HL-60 (cell line): ENCODE measurements at regions not wholly inside any gene's neighbourhood (a gene's known extent, or its start where the extent isn't known, plus 50 kb on each side); places are given as distances from the start of the nearest gene placed in this dataset.
"Not testable (repeated sequence)": the region's sequence is repeated elsewhere in the genome, so short reads cannot be mapped to it uniquely, and the experiment has no call there.

ENCODE experiments used
- GABPA ChIP-seq: IDR thresholded peaks from 2 replicates; pipeline ENCODE4 v1.6.1; 2012; ENCODE audit warnings: low read depth
- POLR2AphosphoS5 ChIP-seq: IDR thresholded peaks from 2 replicates; pipeline ENCODE4 v1.6.1; 2012; ENCODE audit warnings: low read depth
- SPI1 ChIP-seq: IDR thresholded peaks from 2 replicates; pipeline ENCODE4 v1.6.1; 2012; ENCODE audit warnings: low read depth, mild to moderate bottlenecking, borderline replicate concordance
- TF ChIP-seq, protein P1 (sequence below): IDR thresholded peaks from 2 replicates; pipeline ENCODE4 v1.6.1; 2012; ENCODE audit warnings: low read depth; ENCODE audit not compliant: insufficient replicate concordance
- TF ChIP-seq, protein P2 (sequence below): IDR thresholded peaks from one replicate; pipeline ENCODE4 v1.5.1; 2011; ENCODE audit warnings: low read length, control low read depth, inconsistent platforms; ENCODE audit not compliant: insufficient read depth

DNA sequence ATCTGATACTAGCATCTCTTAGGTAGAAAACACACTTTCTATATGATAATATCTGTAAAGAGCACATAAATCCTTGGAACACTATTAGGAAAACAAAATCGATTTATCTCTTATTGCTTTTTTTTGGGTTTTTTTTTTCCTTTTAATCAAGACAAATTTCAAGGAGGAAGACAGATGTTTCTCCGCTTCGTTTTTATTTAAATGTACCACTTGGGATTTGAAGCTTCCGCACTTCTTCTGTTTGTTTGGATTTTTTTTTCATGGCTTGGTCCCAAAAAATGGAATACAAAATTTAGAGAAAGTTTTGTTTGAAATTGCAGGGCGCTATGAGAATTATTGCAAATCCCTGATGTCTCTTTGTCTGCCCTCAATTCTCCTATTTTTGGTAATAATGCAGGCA lies 51.7 kb upstream of the NBPF19 start:
- TF ChIP-seq, protein P1, sequence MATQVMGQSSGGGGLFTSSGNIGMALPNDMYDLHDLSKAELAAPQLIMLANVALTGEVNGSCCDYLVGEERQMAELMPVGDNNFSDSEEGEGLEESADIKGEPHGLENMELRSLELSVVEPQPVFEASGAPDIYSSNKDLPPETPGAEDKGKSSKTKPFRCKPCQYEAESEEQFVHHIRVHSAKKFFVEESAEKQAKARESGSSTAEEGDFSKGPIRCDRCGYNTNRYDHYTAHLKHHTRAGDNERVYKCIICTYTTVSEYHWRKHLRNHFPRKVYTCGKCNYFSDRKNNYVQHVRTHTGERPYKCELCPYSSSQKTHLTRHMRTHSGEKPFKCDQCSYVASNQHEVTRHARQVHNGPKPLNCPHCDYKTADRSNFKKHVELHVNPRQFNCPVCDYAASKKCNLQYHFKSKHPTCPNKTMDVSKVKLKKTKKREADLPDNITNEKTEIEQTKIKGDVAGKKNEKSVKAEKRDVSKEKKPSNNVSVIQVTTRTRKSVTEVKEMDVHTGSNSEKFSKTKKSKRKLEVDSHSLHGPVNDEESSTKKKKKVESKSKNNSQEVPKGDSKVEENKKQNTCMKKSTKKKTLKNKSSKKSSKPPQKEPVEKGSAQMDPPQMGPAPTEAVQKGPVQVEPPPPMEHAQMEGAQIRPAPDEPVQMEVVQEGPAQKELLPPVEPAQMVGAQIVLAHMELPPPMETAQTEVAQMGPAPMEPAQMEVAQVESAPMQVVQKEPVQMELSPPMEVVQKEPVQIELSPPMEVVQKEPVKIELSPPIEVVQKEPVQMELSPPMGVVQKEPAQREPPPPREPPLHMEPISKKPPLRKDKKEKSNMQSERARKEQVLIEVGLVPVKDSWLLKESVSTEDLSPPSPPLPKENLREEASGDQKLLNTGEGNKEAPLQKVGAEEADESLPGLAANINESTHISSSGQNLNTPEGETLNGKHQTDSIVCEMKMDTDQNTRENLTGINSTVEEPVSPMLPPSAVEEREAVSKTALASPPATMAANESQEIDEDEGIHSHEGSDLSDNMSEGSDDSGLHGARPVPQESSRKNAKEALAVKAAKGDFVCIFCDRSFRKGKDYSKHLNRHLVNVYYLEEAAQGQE: not testable (repeated sequence)
- TF ChIP-seq, protein P2, sequence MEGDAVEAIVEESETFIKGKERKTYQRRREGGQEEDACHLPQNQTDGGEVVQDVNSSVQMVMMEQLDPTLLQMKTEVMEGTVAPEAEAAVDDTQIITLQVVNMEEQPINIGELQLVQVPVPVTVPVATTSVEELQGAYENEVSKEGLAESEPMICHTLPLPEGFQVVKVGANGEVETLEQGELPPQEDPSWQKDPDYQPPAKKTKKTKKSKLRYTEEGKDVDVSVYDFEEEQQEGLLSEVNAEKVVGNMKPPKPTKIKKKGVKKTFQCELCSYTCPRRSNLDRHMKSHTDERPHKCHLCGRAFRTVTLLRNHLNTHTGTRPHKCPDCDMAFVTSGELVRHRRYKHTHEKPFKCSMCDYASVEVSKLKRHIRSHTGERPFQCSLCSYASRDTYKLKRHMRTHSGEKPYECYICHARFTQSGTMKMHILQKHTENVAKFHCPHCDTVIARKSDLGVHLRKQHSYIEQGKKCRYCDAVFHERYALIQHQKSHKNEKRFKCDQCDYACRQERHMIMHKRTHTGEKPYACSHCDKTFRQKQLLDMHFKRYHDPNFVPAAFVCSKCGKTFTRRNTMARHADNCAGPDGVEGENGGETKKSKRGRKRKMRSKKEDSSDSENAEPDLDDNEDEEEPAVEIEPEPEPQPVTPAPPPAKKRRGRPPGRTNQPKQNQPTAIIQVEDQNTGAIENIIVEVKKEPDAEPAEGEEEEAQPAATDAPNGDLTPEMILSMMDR: not testable (repeated sequence)
- TF ChIP-seq SPI1, GABPA, POLR2AphosphoS5: not testable (repeated sequence)
